T-helper 1 cell treated with Interleukin-12 subunit alpha and Interleukin-12 subunit beta and Interleukin-4 antibody, amounts not matched to agents 30 ng/mL and 1 ng/mL, for 36 hours (primary cell): ENCODE measurements at regions not wholly inside any gene's neighbourhood (a gene's known extent, or its start where the extent isn't known, plus 50 kb on each side); places are given as distances from the start of the nearest gene placed in this dataset.
"Not testable (repeated sequence)": the region's sequence is repeated elsewhere in the genome, so short reads cannot be mapped to it uniquely, and the experiment has no call there.

Experiments used
- intact Hi-C: fragments of 100-400 bp; cut with micrococcal nuclease; formaldehyde crosslinking; loops from one replicate; pipeline ENCODE4 v1.15.1; 2024

DNA sequence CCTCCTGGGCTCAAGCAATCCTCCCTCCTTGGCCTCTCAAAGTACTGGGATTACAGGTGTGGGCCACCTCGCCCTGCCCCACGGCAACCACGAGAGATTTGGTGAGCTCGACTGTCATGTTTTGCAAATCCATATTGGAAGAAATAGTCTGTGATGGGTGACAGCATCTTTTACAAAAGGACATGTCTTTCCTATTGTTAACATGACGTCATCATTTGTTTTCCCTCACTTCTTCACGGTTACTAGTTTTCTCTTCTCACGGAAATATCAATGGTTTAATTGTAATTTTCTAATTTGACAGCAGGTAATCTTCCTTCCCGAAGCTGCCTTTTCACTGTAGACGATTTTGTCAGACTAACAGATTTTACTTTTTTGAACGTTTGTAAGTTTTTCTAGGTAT lies 110.8 kb upstream of the GREM2 start:
- intact Hi-C loops = no loop called here

DNA sequence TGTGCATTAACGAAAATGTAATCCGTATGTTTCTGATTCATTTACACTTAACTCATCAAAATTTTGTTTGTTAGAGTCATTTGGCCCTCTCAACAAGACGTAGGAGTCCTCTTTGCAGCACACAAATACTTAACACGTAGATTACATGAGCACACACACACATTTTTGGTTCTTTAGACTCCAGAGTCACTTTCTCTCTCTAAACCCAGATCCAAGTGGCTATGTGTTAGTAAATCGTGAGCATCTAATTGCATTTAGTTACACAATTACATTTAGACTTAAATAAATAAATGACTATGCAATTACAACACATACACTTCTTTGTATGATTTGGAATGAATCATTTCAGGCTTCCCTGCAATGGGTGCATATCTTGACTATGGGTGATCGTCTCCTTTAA lies 109.0 kb upstream of the GREM2 start:
- intact Hi-C loops = no loop called here

DNA sequence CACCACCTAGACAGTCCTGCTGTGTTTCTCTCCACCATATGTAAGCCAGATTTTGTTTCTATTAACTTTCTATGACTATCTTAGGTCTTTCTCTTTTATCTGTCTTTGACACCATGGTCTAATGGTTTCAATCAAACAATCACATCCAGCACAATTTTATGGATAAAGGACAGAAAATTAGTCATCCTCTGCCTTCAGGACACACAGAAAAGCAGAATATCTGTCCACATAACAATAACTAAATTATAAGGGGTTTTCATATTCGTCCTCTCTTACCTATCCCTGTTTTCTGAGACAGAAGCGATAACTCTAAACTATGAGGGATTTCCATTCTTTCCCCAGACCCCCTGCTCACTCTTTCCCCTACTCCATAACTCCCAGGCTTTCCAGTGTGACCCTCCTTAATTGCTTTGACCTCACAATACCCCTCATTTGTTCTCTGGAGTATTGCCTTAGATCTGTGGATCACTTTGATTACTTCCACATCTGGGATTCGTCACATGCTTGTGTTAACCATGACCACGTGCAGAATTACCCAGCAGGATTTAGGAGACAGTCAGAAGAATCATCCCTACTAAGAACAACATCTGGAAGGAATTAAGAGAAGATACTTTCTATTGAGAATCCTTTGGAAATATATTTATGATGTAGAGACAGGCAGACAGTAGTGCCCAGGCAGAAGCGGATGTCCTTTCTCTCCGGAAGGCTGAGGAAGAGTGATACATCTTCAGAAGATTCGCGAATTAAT lies 108.2 kb upstream of the GREM2 start:
- intact Hi-C loops = no loop called here

DNA sequence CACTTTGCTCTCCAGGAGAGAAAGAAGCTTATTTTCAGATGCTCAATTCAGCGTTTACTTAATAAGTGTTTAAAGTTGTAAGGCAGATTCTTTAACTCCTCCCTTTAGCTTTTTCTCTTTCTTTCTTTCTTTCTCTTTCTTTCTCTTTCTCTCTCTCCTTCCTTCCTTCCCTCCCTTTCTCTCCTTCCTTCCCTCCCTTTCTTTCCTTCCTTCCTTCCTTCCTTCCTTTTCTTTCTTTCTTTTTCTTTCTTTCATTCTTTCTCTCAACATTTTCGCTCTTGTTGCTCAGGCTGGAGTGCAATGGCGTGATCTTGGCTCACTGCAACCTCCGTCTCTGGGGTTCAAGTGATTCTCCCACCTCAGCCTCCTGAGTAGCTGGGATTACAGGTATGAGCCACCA lies 104.6 kb upstream of the GREM2 start:
- intact Hi-C loops = not testable (repeated sequence)

- intact Hi-C loops = no loop called here
These were observed 102.8 kb upstream of the GREM2 start for GRCh38 chr1:240714568-240715292.

- intact Hi-C loops = no loop called here
These were observed 100.2 kb upstream of the GREM2 start for GRCh38 chr1:240712014-240712731.

DNA sequence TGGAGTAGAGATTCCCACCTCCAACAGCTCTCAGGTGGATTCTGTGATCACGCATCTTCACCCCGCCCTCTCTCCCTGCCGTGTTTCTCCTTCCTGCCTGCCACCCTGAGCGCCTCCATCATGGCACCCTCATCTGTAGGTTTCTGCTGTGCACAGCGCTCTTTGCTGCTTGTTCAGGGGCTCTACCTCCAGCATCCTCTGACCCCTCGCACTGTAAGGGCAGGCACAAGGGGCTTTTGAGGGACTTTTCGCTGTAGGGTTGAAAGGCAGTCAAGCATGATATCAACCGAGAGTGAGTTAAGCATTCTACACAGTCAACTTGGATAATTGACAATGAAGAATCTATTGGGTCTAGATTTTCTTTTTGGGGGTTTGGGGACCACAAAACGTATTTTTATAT lies 99.1 kb upstream of the GREM2 start:
- intact Hi-C loops = no loop called here

DNA sequence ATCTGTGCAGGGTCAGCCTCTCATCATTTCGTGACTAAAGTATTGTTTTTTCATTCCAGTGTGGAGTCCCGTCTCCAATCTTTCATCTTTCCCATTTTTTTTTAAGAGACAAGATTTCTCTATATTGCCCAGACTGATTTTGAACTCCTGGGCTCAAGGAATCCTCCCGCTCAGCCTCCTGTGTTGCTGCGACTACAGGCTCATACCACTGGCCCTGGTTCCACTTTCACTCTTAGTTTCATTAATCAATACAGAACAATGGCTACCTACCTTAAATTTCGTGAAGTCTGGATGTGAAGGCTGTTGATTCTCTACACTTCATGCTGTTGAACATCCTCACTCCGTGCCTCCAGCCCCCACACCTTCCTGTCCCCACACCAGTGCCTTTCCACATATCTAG lies 97.7 kb upstream of the GREM2 start:
- intact Hi-C loops = no loop called here

DNA sequence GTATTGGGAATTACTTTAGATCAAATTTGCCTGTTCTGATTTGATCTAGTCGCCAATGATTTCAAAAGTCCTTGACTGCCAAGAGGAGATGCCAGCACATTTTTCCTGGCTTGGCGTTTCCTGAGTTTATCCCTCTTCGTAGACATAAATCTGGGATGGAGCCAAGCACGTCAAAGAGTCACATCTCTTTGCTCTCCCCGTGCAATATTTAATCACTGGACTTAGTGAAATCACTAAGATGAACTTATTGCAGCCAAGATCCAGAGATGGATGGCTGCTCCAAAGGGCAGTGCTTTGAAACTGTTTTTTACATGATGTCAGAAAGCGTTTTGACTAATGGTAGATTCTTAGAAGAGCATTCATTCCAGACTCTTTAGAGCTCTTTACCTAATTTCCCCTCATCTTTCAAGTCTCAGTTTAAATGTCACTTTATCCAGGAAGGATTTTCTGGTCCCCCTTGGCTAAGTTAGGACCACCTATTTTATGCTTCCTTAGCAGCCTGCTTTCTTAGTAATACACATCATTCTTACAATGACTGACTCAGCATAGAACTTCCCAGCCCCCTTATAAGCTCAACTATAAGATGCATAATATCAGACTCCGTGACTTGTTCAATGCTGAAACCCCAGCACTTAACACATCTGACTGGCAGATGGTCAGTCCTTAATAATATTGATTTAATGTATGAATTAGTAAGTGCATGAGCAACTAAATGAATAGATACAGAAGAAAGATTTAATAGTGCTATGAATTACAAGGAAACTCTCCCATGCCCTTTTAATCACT lies 94.4 kb upstream of the GREM2 start:
- intact Hi-C loops = no loop called here

DNA sequence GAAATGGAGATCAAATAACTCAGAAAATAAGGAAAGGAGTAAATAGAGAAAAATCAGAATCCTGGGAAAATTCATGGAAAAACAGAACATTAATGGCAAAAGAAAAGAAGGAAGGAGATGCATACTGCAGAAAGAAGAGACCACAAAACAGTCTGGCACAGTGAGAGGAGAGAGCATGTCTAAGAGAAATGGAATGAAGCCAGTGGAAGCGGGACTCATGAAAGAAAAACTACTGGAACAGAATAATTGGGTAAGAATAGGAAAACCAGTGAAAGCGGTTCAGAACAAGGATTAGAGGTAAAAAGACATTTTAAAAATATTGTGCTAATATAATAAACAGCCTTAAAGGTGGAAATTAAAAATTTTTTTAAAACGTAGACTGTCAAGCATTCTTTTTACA lies 93.6 kb upstream of the GREM2 start:
- intact Hi-C loops = no loop called here

GRCh38 chr1:240701412-240701811 lies 89.5 kb upstream of the GREM2 start:
- intact Hi-C loops = no loop called here

DNA sequence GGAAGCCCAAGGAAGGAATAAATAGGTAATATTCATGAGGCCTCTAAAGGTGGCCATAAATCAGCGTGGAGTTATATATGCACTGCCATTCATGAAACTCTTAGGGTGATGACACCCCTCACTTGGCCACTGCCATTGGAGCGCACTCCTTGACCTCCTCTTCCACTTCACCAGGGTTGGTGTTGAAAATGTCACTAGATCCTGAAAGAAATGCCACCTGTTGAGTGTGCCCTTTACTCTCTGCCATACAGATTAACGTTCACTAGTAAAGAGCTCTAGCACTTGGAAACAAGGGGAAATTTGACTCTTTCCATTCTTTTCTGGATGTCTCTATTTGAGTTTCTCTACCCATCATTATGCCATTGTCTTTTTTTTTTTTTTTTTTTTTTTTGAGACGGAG lies 83.5 kb upstream of the GREM2 start:
- intact Hi-C loops = no loop called here

DNA sequence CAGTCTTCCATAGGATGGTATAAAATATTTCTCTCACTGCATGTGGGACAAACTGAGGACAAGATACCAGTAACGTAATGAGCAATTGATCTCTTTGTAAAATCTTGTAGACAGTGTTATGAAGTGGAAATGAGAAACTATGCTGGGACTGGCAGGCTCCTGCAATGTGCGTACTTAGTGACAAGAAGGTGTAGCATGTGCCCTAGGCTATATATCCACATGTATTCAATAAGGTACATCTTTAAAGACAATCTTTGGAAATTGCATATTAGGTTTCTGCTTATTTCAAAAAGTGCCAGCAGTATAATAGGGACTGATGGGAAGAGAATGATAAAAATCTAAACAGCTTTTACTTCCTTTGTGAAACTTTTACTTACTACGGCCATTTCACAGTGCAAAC lies 81.9 kb upstream of the GREM2 start:
- intact Hi-C loops = loop anchor here (2.0 kb wide), 2 partner anchors 81 to 503 kb away; partner anchors contain the start of gene GREM2

DNA sequence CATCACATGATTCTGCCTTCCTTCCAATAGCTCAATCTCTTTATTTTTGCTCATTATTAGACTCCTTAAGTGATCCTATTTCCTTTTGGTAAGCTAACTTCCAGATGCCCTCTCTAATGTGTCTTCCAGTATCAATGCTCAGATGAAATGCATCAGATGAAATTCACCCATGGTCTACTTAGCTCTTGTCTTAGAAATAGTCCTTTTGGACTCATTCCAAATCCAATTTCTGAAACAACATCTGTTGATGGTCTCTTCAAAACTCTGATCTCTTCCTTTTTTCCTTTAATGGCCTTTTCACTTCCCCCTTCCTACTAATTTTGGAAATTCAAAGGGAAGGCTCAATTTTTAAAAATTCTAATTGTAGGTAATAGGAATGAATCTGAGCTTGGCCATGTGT lies 81.1 kb upstream of the GREM2 start:
- intact Hi-C loops = loop anchor here (2.0 kb wide), 2 partner anchors 80 to 502 kb away; partner anchors contain the start of gene GREM2

GRCh38 chr1:240691909-240692705 lies 80.2 kb upstream of the GREM2 start:
- intact Hi-C loops = loop anchor here (2.0 kb wide), 2 partner anchors 79 to 501 kb away; partner anchors contain the start of gene GREM2

DNA sequence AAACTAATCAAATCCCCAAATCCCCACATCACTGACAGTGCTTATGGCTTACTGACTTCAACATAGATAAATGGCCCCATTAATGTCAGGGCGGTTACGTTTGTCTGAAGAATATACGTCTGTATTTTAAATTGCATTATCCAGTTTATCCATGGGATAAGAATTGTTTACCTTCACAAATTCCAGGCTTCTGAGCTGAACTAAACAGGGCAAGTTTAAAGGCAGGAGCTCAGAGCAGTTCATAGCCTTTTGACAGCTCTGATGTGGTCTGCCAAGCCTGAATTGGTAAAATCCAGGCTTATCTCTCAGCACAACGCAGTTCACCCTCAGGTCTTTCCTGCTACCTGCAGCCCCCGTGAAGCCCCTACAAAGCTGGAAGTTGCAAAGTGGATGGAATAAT lies 79.5 kb upstream of the GREM2 start:
- intact Hi-C loops = no loop called here

GRCh38 chr1:240687820-240688219 lies 75.9 kb upstream of the GREM2 start:
- intact Hi-C loops = no loop called here

DNA sequence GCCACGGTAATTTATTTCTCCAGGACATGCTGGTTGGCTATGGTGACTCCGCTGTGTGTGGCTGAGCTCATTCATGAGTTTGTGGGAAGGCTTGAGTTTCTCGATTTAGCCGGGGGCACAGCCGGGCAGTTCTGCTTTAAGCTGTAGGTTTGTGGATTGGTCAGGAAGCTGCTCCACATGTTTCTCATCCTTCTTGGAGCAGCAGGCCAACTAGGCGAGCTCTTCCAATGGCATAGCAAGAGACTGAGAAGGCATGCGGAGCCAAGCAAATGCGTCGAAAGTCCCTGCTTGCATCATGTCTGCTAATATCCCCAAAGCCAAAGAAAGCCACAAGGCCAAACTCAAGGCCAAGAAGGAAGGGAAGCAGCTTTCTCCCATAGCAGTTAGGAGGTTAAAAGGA lies 71.6 kb upstream of the GREM2 start:
- intact Hi-C loops = no loop called here

DNA sequence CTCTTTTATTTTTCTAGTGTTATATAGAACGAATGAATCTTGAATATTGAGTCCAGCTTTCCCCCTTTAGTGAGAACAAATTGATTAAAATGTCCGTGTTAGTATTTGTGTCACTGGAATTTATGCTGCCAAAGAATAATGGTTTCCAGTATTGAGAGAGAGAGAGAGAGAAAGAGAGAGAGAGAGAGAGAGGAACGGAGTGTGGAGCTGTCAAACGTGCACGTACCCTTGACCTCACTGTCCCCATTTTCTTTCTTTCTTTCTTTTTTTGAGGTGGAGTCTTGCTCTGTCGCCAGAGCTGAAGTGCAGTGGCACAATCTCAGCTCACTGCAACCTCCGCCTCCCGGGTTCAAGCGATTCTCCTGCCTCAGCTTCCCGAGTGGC lies 70.9 kb upstream of the GREM2 start:
- intact Hi-C loops = no loop called here

DNA sequence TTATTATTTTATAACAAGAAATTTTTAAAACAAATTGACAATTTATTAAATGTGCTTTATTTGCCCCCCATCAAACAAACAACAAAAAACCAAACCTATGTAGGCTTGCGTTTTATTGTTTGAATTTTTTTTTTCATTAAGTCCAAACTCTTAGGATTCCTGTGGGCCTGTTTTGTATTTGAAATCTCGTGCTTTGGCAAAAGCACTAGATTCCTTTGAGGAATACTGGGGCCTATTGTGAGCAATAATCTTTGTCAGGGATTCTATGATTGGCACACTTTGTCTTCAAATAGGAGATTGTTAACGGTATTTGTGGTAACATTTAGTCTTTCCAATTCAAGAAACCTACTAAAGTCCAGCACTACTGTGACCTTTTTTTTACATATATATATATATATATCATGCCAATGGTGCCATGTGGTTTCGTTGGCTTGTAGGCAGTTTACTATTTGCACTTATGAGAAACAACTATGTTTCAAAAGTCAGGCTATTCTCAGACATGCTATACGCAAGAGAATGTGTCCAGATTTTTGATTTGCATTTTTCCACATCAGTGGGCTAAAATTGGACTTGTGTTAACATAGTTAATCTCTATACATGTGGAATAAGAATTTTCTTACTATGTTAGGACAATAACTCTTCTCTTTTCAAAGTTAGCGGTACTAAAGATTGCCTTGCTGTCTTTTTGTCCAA lies 70.4 kb upstream of the GREM2 start:
- intact Hi-C loops = no loop called here
